Endothelial cell (in vitro differentiated cells): ENCODE measurements at regions not wholly inside any gene's neighbourhood (a gene's known extent, or its start where the extent isn't known, plus 50 kb on each side); places are given as distances from the start of the nearest gene placed in this dataset.
"Not testable (repeated sequence)": the region's sequence is repeated elsewhere in the genome, so short reads cannot be mapped to it uniquely, and the experiment has no call there.

Experiments
- DNase-seq: peaks from one replicate; pipeline ENCODE4 v3.0.0; 2021; ENCODE audit warnings: low spot score
- H3K27ac Mint-ChIP-seq: one replicate; pipeline ENCODE4 v1.8.0; 2021; ENCODE audit warnings: mixed read lengths, inconsistent platforms; ENCODE audit not compliant: unreplicated experiment
- H3K27me3 Mint-ChIP-seq: one replicate; pipeline ENCODE4 v1.8.0; 2021; ENCODE audit warnings: mild to moderate bottlenecking, moderate library complexity, mixed read lengths, inconsistent platforms; ENCODE audit not compliant: unreplicated experiment
- H3K36me3 Mint-ChIP-seq: one replicate; pipeline ENCODE4 v1.8.0; 2021; ENCODE audit warnings: mild to moderate bottlenecking, low read depth, mixed read lengths, inconsistent platforms; ENCODE audit not compliant: unreplicated experiment
- H3K4me1 Mint-ChIP-seq: one replicate; pipeline ENCODE4 v1.8.0; 2021; ENCODE audit warnings: mild to moderate bottlenecking, mixed read lengths, inconsistent platforms; ENCODE audit not compliant: unreplicated experiment
- H3K4me3 Mint-ChIP-seq: one replicate; pipeline ENCODE4 v1.8.0; 2021; ENCODE audit warnings: mild to moderate bottlenecking, mixed read lengths, inconsistent platforms; ENCODE audit not compliant: unreplicated experiment
- H3K9me3 Mint-ChIP-seq: one replicate; pipeline ENCODE4 v1.8.0; 2021; ENCODE audit warnings: mixed read lengths, inconsistent platforms; ENCODE audit not compliant: unreplicated experiment
- CTCF ChIP-seq: fragments of 200-600 bp; sonication (generic); IDR thresholded peaks from one replicate; pipeline ENCODE4 v1.5.0; 2021; ENCODE audit warnings: antibody characterized with exemption; ENCODE audit not compliant: unreplicated experiment

- TF ChIP-seq CTCF: no peak
- Mint-ChIP-seq H3K4me3 (no peak overlapping the region), H3K36me3 (no peaks in the 10 kb centered on the region), H3K27ac (no peak overlapping the region), H3K4me1 (no peaks in the 10 kb centered on the region), H3K27me3 (no peaks in the 10 kb centered on the region), H3K9me3 (no peaks in the 10 kb centered on the region)
- DNase-seq: no peak
These were observed 63.4 kb downstream of the DCAF12L1 start for GRCh38 chrX:126489116-126489695.

GRCh38 chrX:126485409-126485808 lies 67.2 kb downstream of the DCAF12L1 start:
- H3K36me3 Mint-ChIP-seq: no peaks in the 10 kb centered on the region
- no peak for DNase-seq
- H3K4me3 Mint-ChIP-seq: no peak overlapping the region
- H3K27me3 Mint-ChIP-seq: peaks cover 1% of the 10 kb centered on the region
- H3K27ac Mint-ChIP-seq: no peak overlapping the region
- H3K4me1 Mint-ChIP-seq: no peaks in the 10 kb centered on the region
- TF ChIP-seq CTCF: no peak
- no peaks in the 10 kb centered on the region for H3K9me3 Mint-ChIP-seq

- no peak overlapping the region for H3K27ac Mint-ChIP-seq
- no peaks in the 10 kb centered on the region for H3K4me1 Mint-ChIP-seq
- no peak for TF ChIP-seq CTCF
- peaks cover 1% of the 10 kb centered on the region for H3K27me3 Mint-ChIP-seq
- H3K4me3 Mint-ChIP-seq: no peak overlapping the region
- no peaks in the 10 kb centered on the region for H3K36me3 Mint-ChIP-seq
- DNase-seq: no peak
- H3K9me3 Mint-ChIP-seq: no peaks in the 10 kb centered on the region
These were observed 70.7 kb downstream of the DCAF12L1 start for GRCh38 chrX:126481916-126482315.

GRCh38 chrX:126459896-126460826 lies 92.5 kb downstream of the DCAF12L1 start:
- not testable (repeated sequence) for H3K27me3 Mint-ChIP-seq, H3K36me3 Mint-ChIP-seq, DNase-seq, H3K4me1 Mint-ChIP-seq, H3K9me3 Mint-ChIP-seq, H3K27ac Mint-ChIP-seq
- H3K4me3 Mint-ChIP-seq: peak overlapping the region; percentile 80

- TF ChIP-seq CTCF: no peak
- Mint-ChIP-seq H3K4me3 (no peak overlapping the region), H3K27ac (no peak overlapping the region), H3K36me3 (no peaks in the 10 kb centered on the region), H3K27me3 (no peaks in the 10 kb centered on the region), H3K4me1 (no peaks in the 10 kb centered on the region), H3K9me3 (no peaks in the 10 kb centered on the region)
- DNase-seq: no peak
These were observed 96.5 kb downstream of the DCAF12L1 start for GRCh38 chrX:126456136-126456535.
